ENCODE measurements at regions not wholly inside any gene's neighbourhood (a gene's known extent, or its start where the extent isn't known, plus 50 kb on each side); places are given as distances from the start of the nearest gene placed in this dataset.
"Not testable (repeated sequence)": the region's sequence is repeated elsewhere in the genome, so short reads cannot be mapped to it uniquely, and the experiment has no call there.

DNA sequence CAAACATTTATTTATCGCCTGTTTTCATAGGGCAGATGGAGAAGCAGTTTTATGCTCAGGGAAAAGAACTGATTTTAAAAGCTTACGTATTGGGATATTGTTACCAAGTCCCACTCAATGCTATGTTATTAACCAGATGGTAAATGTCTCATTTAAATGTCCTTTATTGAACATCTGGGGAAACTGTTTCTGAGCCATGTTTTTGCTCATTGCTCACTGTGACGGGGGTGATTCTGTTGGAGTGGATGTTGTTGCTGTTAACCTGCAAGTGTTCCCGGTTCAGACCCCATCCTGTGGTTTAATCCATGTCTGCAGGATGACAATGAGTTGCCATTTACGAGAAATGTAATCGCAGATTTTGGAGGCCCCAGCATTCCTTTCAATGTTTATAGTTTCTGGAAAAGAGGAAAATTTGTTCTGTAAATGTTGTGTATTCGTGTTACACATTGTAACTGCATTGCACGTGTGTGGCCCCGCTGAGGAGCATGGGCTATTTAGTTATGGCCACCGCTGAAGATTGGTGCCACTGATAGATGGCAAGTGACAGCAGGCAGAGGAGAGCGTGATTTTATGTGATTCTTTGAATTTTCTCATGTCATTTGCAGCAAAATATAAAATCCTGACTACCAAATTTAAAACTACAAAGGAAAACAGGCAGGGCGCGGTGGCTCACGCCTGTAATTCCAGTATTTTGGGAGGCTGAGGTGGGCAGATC is 174.8 kb upstream of the COPS8 start:
- no peak for DNase-seq

DNA sequence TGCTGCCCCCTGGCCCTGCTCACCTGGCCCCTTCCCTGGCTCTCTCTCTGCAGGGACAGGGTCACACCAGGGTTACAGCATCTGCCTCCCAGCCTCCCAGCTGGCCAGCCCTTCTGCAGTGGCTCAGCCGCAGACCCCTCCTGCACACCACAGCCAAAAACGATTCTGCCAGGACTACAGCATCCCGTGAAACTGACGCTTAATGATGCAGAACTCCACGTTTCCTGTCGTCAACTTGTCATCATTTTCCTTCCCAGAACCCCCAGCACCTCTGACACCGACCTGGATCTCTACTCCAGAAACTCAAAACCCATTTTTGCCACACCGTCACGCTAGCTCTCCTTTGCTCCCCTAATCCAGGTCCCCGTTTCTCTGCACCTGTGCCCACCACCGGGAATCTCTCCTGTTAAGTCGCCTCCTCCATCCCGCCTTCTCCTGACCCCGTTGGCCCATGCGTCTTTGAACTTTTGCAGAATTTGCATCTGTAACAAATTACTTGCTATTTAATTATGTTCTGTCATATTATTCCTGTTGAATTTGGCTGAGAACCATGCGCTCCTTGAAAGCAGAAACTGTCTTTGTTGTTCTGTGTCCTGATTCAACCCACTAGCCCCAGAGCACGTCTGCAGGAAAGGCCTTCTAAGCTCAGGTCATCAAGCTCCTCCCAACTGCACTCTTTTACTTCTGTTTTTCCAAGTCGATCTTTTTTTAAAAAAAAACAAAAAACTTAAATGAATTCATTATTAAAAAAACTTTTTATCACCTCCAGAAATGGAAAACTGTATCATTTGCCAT is 173.2 kb upstream of the COPS8 start:
- no peak for DNase-seq

DNA sequence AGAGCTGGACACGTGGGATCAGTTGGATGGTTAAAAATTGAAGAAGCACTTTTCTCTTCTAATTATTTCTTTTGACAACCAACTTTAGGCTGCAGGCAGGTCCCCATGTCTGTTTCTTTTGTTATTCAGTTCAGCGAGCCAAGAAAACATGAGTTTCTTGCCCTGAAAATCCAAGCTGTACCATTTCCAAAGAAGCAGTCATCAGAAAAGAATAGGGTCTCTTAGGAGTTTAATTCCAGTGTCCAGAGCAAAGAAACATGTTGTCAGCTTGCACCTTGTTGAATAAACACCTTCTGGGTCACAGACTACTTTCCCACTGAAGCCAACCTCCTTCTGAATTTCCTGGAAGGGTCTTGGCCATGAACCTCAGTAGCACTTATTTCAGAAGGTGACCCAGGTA is 170.5 kb upstream of the COPS8 start:
- no peak for DNase-seq

DNA sequence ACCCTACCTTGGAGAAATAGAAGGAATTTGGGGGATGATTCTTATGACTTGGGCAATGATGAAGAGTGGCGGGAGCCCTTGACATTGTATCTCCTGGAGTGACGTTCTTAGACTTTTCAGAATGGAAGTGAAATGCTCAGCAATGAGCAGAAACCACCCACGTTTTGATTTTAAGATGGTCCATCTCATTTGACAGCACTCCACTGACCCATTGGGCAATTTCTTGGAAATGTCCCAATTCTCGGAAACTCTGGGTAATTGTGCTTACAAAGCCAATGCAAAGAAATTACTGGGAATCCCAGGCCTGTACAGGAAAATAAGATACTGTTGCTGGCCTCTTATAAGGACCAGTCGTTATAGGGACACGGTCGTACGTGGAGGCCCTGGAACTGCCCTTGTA is 170.0 kb upstream of the COPS8 start:
- DNase-seq, result no peak

DNA sequence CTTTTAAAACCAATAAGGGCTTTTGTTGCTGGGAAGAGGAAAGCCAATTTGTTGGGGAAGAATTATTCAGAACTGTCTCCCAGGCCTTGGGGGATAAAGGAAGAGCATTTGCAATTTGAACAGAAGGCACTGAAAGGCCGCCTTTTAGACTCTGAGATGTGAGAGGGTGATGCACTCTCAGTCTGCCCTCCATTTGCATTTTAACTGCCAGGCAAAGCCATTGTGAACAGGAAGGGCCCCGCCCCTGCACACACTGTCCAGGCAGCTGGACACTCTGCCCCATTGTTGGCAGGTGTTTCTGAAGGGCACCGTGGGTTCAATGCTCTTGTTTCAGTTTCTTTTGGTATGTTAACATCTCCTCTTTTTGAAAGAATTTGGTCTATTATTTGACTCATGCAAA is 169.5 kb upstream of the COPS8 start:
- no peak for DNase-seq

DNA sequence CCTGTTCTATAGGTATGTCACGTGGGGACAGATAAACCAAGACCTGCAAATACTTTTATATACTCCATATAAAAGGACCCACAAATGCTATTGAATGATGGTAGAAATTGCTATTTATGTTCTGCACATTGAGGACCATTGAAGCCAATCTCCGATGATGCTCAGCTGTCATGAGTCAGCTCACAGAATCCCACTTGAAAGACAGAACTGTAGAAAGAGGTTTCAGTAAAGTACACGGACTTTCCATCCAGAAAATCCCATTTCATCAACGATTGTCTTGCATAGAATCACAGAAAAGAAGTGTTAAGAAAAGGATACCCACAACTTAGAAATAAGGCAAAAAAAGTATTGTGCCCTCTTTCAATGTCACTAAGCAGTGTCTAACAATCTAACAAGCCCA is 169.0 kb upstream of the COPS8 start:
- DNase-seq, result no peak

DNA sequence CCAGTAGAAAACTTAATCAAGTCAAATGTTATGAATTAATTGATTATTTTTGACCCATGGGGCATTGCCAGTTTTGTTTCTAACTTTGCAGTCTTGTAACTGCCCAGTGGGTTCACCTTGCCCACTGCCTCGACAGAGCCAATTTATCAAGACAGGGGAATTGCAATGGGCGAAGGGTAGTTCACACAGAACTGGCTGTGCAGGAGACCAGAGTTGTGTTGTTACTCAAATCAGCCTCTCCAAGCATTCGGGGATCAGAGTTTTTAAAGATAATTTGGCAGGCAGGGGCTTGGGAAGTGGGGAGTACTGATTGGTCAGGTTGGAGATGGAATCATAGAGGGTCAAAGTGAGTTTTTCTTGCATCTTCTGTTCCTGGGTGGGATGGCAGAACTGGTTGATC is 168.5 kb upstream of the COPS8 start:
- DNase-seq, result no peak

DNA sequence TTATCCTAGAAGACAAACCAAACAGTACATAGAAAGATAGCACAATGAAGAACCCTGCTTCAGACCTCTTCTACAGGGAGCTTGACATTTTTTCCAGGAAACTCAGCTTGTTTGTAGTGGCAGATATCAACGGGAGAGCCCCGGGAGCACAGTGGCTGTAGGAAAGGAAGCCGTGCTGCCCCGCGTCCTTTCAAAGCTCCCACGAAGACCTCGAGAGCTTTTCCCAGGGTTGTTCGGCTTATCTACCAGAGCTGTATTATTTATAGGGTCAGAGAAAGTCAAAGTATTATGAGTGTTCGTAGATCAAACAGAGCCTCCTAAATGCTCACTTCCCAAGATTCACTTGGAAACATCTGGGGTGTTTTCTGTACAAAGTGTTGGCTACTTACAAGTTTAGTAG is 167.1 kb upstream of the COPS8 start:
- no peak for DNase-seq

DNA sequence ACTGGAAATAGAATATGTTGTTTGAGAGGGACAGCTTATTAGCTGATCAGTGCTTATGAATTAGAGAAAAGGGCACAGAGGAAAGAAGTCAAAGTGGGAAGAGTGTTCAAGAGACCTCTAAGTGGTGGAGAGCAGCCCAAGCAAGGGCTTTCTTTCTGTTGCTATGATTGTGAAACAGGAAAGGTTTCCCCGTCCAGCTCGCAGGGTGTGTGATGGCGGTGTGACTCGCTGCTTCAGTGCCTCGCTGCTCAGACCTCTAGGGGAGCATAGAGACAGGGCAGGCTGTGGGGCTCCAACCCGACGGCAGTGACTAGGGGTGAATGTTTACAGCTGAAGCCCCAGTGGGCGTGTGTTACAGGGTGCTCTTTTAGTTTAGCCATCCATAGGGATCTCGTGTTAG is 166.5 kb upstream of the COPS8 start:
- DNase-seq, result no peak

DNA sequence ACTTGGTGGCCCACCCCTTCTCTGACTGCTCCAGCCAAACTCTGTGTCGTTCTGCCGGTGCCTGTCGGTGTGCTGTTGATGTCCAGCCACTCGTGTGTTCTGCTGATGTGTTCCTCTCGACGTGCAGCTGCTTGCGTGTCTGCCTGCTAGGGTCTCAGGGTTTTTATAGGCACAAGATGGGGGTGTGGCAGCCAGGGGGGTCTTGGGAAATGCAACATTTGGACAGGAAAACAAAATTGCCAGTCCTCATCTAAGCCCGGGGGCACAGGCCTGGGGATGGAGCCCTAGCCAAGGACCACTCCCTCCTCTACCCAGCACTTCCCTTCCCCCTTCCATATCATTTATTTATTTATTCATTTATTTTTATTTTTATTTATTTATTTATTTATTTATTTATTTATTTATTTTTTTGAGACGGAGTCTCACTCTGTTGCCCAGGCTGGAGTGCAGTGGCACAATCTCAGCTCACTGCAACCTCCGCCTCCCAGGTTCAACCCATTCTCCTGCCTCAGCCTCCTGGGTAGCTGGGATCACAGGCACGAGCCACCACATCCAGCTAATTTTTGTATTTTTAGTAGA is 165.8 kb upstream of the COPS8 start:
- DNase-seq, result not testable (repeated sequence)

DNA sequence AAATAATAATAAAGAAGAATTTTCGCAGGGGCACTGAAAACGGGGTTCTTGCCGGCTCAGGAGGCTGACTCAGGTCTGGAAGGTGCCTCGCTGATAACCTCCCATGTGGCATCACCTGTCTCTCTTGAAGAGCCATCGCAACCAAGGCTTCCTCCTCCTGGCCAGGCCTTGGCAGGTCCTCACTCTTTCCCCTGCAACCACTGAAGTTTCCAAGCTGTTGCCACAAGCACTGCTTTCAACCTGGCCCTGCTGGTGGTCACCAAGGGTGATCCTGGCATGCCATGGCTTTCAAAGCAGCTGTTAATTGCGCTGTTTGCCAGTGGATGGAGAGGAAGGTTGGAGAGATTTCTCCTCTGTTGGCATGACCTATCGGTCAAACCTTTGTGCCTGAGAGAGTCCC is 163.6 kb upstream of the COPS8 start:
- no peak for DNase-seq

DNA sequence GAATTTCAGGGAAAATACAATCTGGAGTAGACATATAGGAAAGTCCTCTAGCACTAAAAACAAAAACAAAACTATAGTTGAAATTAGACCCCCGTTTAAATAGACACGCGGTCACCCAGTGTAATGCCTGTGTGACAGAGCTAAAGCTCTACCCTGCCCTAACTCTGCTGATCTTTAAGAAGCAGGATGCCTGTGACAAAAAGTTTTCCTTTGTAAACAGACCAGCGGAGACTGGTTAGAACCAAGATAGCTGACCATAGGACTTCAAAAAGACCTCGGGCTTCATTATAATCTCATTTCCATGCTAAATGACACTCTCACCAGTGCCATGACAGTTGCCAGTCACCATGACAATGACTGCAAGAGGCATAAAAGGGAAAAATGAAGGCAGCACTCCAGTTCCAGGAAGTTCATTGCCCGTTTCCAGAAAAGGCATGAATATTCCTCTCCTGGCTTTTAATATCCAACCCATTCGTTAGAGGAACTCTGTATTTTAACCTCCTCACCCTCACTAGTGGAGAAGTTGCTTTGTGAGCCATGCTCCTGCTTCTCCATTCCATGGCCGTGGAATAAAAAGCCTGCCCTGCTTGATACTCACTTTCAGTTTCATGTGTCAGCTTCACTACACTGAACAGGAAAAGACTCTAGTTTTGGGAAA is 157.2 kb upstream of the COPS8 start:
- no peak for DNase-seq

DNA sequence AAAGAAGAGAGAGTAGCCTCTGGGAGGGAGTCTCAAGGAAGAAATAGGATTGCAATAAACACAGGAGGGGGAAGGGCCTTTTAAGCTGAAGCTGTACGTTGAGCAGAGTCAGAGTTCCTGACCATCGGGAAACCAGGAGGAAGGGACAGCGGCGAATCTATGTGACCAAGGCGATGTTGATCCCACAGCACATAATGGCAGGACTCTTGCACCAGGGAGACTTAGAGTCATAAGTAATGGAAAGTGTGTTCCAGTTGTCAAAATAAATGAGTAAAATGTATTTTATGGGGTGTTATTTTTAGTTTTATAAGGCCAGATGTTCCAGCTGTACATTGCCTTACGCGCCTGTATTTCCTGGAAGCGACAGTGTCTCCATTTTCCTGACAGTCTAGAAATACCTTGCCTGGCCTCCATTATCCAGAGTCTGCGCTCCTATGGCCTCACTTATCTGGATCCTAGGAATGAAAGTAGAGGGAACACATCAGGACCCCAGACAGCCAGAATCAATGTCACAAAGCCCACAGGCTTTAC is 152.8 kb upstream of the COPS8 start:
- DNase-seq, result no peak

DNA sequence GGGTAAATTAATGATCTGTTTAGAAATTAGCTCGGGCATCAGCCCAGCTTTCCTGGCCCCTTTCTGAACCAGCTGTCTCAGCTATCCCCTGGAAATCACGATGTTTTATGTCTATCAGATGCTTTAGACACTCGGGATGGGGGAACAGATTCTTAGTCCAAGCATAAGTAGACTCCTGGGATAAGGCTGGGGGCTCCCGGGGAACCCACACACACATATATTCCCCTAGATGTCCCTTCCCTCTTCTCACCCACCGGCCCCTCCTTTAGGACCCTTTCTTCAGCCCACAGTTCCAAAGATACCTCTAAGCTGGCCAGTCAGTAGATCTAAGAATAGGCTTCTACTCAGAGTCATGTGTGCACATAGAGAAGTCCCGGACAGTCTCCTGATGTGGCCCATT is 151.5 kb upstream of the COPS8 start:
- no peak for DNase-seq

DNA sequence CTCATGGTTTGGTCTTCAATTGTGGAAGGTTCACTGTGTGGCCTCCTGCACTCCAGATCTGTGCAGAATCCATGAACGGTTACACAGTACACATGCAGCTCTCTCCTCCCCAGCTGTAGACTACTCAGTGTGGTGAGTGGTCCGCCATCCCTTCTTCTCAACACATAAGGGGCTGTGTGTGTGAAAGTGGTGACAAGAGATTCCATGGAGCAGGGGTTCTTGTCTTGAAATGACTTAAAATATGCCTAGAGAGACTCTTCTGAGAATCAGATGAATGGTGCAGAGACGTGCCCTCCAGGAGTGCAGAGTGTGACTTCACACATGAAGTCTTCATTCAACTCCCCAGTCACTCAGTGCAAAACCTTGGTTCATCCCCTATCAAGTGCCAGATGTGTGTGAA is 151.0 kb upstream of the COPS8 start:
- DNase-seq, result no peak

DNA sequence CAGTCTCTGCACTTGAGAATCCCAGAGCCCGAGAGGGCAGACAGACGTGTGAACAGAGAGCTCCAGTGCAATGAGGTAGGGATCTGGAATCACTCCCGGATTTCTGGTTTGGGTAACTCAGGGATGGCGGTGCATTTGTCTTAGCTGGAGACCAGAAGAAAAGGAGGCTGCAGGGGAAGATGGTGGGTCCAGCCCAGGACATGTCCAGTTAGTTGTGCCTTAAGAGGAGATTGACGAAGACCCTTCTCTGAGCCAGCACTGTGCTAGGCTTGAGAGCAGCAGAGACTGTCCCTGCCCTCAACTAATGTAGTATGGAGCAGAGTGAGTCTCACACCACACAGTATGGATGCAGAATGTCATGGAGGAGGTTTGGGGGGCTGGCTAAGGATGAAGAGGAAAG is 150.6 kb upstream of the COPS8 start:
- no peak for DNase-seq

DNA sequence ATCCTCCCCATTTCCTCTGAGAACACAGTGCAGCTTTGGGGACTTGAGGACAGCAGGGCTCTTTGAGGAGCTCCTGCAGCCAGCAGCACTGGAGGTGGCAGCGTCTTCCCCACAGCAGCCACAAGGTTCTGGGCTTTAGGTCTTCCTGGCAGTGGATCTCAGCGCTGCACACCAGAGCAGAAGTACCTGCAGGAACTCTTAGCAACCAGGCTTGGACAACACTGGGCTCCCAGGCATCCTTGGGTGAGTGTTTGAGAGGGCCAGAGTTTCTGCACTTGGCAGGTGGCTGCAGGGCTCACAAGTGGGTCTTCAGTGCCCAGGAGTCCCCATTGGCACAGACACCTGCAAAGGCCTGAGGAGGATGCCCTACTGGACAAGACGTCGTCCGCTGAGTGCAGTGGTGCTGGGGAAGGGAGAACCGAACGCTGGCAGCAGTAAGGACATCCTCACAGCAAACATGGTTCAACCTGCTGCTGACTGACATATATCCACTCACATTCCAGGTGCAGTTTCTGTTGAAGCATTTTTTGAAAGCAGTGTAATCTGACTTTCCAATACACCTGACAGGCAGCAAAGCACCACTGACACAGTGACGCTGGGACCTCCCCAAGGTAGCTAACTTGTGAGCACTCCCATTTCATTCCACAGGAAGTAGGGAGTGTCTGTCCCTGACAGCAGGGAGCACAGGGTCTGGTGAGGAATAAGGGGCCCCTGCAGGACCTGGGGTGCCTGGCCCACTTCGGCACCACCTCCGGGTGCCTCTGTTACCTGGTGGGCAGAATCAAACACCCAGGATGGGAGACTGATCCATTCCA is 149.9 kb upstream of the COPS8 start:
- no peak for DNase-seq

DNA sequence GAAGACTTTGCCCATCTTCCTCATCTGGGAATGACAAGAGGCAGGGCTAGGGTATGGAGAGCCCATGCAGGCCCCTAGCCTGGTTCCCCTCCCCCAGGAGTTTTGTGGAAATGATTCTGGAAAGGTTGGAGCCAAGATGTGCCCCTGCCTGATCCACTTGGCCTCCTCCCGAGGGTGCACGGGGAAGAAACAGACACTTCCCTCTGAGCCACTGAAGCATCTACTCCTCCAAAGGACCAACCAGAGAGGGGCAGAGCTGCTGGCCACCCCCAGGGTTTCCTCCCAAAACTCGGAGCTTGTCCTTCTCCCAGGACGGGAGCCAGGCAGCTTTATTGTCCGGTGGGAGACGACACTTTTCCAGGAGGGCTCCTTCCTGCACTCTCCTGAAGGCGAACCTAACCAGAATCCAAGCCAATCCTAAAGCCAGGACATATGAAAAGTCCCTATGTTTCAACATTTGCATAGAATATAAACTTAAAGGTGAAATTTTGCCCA is 149.2 kb upstream of the COPS8 start:
- DNase-seq, result no peak

DNA sequence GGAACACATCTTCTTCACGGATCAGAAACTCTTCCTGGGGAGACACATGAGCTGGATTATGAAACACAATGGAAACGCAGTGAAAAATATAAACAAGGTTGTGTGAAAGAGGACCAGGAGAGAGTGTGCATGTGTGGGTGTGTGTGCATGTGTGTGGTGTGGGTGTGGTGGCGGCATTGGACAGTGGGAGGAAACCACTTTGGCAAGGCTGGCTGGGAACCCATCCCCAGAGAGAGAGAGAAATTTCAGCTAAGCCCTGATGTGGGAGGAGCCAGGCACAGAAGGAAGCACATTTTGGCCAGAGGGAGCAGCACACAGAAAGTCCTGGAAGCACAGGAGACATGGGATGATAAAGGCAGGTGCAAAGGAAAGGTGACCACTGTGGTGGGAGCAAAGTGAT is 147.6 kb upstream of the COPS8 start:
- DNase-seq, result no peak

DNA sequence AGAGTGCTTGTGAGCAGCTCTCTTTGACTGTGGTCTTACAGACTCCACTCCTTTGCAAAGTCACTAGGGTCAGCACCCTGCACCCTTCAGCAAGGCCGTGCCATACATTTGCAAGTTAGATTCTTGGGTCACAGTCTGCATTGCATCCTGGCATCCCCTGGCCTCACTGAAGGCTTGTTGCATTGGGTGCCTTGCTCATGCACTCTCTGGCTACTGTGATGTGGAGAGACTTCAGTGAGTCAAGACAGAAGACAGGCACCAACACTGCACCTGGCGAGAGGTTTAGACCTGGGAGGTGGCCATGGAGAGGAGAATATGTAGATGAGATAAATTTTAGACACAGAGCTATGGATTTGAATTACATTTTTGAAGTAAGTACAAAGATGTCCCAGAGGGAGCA is 146.4 kb upstream of the COPS8 start:
- DNase-seq, result no peak

DNA sequence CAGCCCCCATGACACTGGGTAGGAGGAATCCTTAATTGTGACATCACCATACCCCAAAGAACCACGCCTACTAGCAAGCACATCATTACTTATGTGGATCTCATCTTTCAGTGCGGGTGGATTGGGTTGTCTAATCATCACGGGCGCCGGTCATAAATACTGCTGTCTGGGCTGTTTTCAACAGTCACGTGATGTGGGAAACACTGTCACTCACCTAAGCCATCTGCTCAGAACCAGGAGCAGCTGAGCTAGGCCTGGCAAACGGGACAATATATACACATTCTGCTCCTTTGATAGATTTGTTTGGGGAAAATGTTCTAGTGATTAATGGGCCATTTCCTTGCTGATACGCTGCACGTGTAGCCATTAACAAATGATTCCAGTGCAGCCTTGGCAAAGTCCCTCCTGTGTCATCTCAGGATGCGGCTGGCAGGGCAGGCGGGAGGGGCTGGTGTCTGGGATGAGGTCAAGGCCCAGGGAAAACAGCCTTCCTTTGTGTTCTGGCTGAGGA is 145.9 kb upstream of the COPS8 start:
- DNase-seq, result no peak

DNA sequence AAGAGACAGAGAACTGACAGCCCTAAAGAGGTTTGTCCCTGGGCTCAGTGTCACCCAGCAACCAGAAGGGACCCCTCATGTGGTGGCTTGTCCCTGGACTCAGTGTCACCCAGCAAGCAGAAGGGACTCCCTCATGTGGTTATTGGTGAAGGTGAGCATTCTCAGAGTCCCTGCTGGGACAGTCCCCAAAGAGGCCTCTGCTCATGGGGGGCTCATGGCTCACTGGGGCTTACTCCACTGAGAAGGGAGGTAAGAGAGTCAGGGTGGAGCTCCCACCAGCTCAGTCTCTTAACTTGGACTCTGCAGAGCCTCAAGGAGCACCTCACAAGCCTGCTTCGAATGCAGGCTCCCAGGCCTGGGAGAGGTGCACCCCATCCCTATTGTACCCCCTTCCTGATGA is 145.2 kb upstream of the COPS8 start:
- no peak for DNase-seq
